OCI-LY7 (cell line): ENCODE measurements at regions not wholly inside any gene's neighbourhood (a gene's known extent, or its start where the extent isn't known, plus 50 kb on each side); places are given as distances from the start of the nearest gene placed in this dataset.

ENCODE experiments used
- BruUV-seq: library from RNA; stranded (reverse); fragments of 400-500 nt; replicated peaks from 2 replicates; lab custom pipeline; 2021; lab: Mats Ljungman, UMichigan
- CTCF ChIA-PET: fragments of 300-600 bp; sonication (Branson Sonifier 250); formaldehyde crosslinking; loops from one replicate; lab custom pipeline; 2022; ENCODE audit warnings: antibody characterized with exemption; ENCODE audit not compliant: unreplicated experiment; lab: Charles Lee
- POLR2A ChIA-PET: fragments of 300-600 bp; sonication (Branson Sonifier 250); formaldehyde crosslinking; loops from one replicate; lab custom pipeline; 2022; ENCODE audit warnings: antibody characterized with exemption; lab: Charles Lee
- DNase-seq: peaks from one replicate; pipeline ENCODE4 v3.0.0-alpha.2; 2015; ENCODE audit warnings: low spot score
- H2AFZ ChIP-seq: fragments of 200-600 bp; sonication (generic), shearing (Covaris generic); 2 replicates; pipeline ENCODE4 v1.6.1; 2014; ENCODE audit warnings: mild to moderate bottlenecking, antibody characterized with exemption, low read length, moderate library complexity
- H3K27ac ChIP-seq: fragments of 200-600 bp; sonication (generic); 2 replicates; pipeline ENCODE4 v1.5.1; 2014; ENCODE audit warnings: mixed run types, low read depth, mild to moderate bottlenecking, moderate library complexity, low read length, inconsistent platforms; ENCODE audit not compliant: poor library complexity, severe bottlenecking
- H3K36me3 ChIP-seq: fragments of 200-600 bp; sonication (generic); 2 replicates; pipeline ENCODE4 v1.6.1; 2014; ENCODE audit warnings: mild to moderate bottlenecking, antibody characterized with exemption, low read length, moderate library complexity, mixed read lengths; ENCODE audit not compliant: insufficient read depth
- H3K4me1 ChIP-seq: fragments of 200-600 bp; sonication (generic); 2 replicates; pipeline ENCODE4 v1.5.1; 2014; ENCODE audit warnings: mild to moderate bottlenecking, low read length; ENCODE audit not compliant: insufficient read depth, poor library complexity, severe bottlenecking
- H3K4me2 ChIP-seq: fragments of 200-600 bp; sonication (generic); 2 replicates; pipeline ENCODE4 v1.6.1; 2014; ENCODE audit warnings: mild to moderate bottlenecking, low read length
- H3K4me3 ChIP-seq: fragments of 200-600 bp; sonication (generic); 2 replicates; pipeline ENCODE4 v1.5.1; 2014; ENCODE audit warnings: mild to moderate bottlenecking, low read depth, low read length; ENCODE audit not compliant: poor library complexity, severe bottlenecking
- H3K79me2 ChIP-seq: fragments of 200-600 bp; sonication (generic); 2 replicates; pipeline ENCODE4 v1.6.1; 2016; ENCODE audit warnings: low read depth, mild to moderate bottlenecking, low read length, moderate library complexity, mixed read lengths; ENCODE audit not compliant: insufficient read depth
- H3K9me2 ChIP-seq: fragments of 200-600 bp; sonication (generic); 2 replicates; pipeline ENCODE4 v1.6.1; 2016; ENCODE audit warnings: mild to moderate bottlenecking, low read length, mixed read lengths; ENCODE audit not compliant: insufficient read depth
- H3K9me3 ChIP-seq: fragments of 200-600 bp; sonication (generic); 2 replicates; pipeline ENCODE4 v1.6.1; 2014; ENCODE audit warnings: mild to moderate bottlenecking, mixed run types, low read length, mixed read lengths
- H4K20me1 ChIP-seq: fragments of 200-600 bp; sonication (generic); 2 replicates; pipeline ENCODE4 v1.6.1; 2014; ENCODE audit warnings: mild to moderate bottlenecking, antibody characterized with exemption, low read length, moderate library complexity, mixed read lengths; ENCODE audit not compliant: insufficient read depth
- EZH2phosphoT487 ChIP-seq: fragments of 200-600 bp; sonication (generic); IDR thresholded peaks from 2 replicates; pipeline ENCODE4 v1.6.1; 2018; ENCODE audit warnings: low read depth, borderline replicate concordance, mild to moderate bottlenecking, mixed run types, antibody characterized with exemption, low read length, moderate library complexity, mixed read lengths
- intact Hi-C: fragments of 100-400 bp; cut with micrococcal nuclease; formaldehyde crosslinking; loops from one replicate; pipeline ENCODE4 v1.10.0; 2022; ENCODE audit not compliant: unreplicated experiment
- TF ChIP-seq, protein P1 (sequence below): fragments of 200-600 bp; sonication (generic); conservative IDR thresholded peaks from 2 replicates; pipeline ENCODE4 v1.5.1; 2014; ENCODE audit warnings: mild to moderate bottlenecking, antibody characterized with exemption, low read length, moderate library complexity, mixed read lengths

GRCh38 chr3:152606146-152606545, 228.8 kb upstream of the P2RY1 start:
- H3K79me2 ChIP-seq = no peaks in the 10 kb centered on the region
- TF ChIP-seq, protein P1, sequence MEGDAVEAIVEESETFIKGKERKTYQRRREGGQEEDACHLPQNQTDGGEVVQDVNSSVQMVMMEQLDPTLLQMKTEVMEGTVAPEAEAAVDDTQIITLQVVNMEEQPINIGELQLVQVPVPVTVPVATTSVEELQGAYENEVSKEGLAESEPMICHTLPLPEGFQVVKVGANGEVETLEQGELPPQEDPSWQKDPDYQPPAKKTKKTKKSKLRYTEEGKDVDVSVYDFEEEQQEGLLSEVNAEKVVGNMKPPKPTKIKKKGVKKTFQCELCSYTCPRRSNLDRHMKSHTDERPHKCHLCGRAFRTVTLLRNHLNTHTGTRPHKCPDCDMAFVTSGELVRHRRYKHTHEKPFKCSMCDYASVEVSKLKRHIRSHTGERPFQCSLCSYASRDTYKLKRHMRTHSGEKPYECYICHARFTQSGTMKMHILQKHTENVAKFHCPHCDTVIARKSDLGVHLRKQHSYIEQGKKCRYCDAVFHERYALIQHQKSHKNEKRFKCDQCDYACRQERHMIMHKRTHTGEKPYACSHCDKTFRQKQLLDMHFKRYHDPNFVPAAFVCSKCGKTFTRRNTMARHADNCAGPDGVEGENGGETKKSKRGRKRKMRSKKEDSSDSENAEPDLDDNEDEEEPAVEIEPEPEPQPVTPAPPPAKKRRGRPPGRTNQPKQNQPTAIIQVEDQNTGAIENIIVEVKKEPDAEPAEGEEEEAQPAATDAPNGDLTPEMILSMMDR = no peak
- no peak for TF ChIP-seq EZH2phosphoT487
- intact Hi-C loops = no loop called here
- no peaks in the 10 kb centered on the region for H3K4me1 ChIP-seq
- H4K20me1 ChIP-seq = no peaks in the 10 kb centered on the region
- ChIA-PET POLR2A (interaction anchor here (1.2 kb wide), 1 partner anchor 10 kb away, joined by 3 read pairs; no protein-coding TSS in a partner anchor), CTCF (no interaction called here)
- H3K9me2 ChIP-seq = no peaks in the 10 kb centered on the region
- BruUV-seq = no TSS peak
- no peak overlapping the region for H3K4me2 ChIP-seq
- H2AFZ ChIP-seq = no peak overlapping the region
- no peak overlapping the region for H3K27ac ChIP-seq
- no peaks in the 10 kb centered on the region for H3K36me3 ChIP-seq
- DNase-seq = no peak
- no peaks in the 10 kb centered on the region for H3K9me3 ChIP-seq
- no peak overlapping the region for H3K4me3 ChIP-seq

DNA sequence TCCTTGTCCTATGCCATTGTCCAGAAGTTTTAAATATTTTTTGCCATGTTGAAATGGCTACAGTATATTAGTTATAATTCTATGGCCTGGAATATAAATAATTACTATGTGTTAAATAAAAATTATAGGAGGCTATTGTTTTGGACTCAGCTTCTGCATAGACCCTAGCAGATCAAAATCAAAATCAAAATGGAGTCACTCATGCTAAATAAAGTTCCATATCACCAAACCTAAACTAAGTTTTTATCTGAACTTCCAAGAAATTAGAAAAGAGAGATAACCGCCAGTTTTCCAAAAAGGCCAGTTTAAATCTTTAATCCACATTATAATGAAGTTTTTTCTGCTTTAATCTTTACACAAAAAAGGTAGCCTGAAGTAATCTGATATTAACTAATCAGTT, 227.8 kb upstream of the P2RY1 start:
- ChIA-PET CTCF (no interaction called here), POLR2A (no interaction called here)
- no peak for DNase-seq
- Histone ChIP-seq H3K9me2 (no peaks in the 10 kb centered on the region), H3K4me1 (no peaks in the 10 kb centered on the region), H3K9me3 (no peaks in the 10 kb centered on the region), H3K4me3 (no peak overlapping the region), H3K36me3 (no peaks in the 10 kb centered on the region), H4K20me1 (no peaks in the 10 kb centered on the region), H3K79me2 (no peaks in the 10 kb centered on the region), H3K4me2 (no peak overlapping the region), H2AFZ (no peak overlapping the region), H3K27ac (no peak overlapping the region)
- intact Hi-C loops = no loop called here
- TF ChIP-seq EZH2phosphoT487 = no peak
- TF ChIP-seq, protein P1 = no peak
- BruUV-seq = no TSS peak

DNA sequence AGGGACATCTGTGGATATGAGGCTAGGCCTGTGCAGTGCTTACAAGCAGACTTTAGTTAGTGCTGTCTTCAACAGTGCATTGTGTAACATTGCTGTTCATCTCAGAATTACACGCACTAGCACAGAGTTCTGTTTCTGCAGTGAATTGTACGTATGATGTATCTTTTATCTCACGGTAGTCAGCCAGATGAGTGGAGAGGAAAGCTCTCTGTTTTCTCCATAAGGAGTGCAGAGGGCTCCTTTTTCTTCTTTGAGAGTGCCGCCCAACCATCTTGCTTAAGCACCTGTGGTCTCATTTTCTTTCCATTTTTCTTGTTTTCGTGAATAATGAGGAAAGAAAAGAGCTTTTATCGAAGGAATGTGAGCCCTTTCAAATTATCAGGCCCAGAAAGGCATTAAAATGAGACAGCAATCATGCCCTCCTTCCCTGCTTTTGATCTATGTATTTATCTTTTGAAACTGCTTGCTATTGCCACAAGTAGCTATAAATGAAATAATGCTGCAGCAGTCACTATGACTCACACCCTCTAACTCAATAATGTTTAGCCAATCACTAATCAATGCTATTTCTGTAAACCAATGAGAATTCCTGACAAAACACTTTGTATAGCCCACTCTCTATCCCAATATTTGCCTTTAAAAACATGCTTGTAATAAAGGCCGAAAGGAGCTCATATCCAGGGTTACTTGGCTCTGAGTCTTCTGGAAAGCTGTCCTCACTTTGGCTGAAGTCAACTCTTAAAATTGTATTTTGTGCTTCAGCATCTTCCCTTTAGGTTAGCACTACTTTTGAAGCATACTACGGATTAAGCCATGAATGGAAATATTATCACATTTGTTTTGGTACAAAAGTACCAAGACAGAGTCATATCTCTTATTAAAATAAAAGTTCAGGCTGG, 226.0 kb upstream of the P2RY1 start:
- H3K4me1 ChIP-seq = no peaks in the 10 kb centered on the region
- no peak overlapping the region for H3K4me2 ChIP-seq
- no peak overlapping the region for H2AFZ ChIP-seq
- no peaks in the 10 kb centered on the region for H3K79me2 ChIP-seq
- BruUV-seq = no TSS peak
- no peak overlapping the region for H3K27ac ChIP-seq
- intact Hi-C loops = no loop called here
- no peaks in the 10 kb centered on the region for H3K9me3 ChIP-seq
- H3K36me3 ChIP-seq = no peaks in the 10 kb centered on the region
- no peaks in the 10 kb centered on the region for H3K9me2 ChIP-seq
- CTCF ChIA-PET = no interaction called here
- no peak for DNase-seq
- TF ChIP-seq EZH2phosphoT487 = no peak
- TF ChIP-seq, protein P1 = no peak
- H3K4me3 ChIP-seq = no peak overlapping the region
- no peaks in the 10 kb centered on the region for H4K20me1 ChIP-seq
- POLR2A ChIA-PET = interaction anchor here (0.6 to 1.3 kb wide), 6 partner anchors 13 to 681 kb away, joined by 3 to 7 read pairs (median 4); no protein-coding TSS in a partner anchor
